Inflammatory macrophage treated with lipopolysaccharide for 1 hour (primary cell): ENCODE measurements at regions not wholly inside any gene's neighbourhood (a gene's known extent, or its start where the extent isn't known, plus 50 kb on each side); places are given as distances from the start of the nearest gene placed in this dataset.
"Not testable (repeated sequence)": the region's sequence is repeated elsewhere in the genome, so short reads cannot be mapped to it uniquely, and the experiment has no call there.

Experiments used
- DNase-seq, 2 donors: peaks; one replicate each; pipeline ENCODE4 v3.0.0-alpha.2; 2020 to 2022

DNA sequence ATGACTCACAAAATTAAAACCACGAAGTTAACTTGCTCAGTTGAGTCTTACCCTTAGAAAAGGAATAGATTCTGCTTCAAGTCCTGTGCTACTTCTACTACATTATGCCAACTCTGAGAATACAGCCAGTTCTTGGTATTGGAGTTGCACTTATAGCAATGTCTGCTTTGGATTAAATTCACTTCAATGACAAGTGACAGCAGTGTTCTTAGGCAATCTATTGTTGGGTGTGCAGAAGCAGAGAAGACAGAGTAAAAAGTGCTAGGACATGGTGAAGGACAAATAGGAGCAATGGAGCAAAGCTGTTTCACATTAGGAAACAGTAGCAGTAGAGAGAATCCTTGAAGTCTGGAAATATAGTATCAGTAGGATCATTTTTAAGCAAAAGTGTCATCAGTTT is 713.1 kb downstream of the SI start:
- DNase-seq = no peak

DNA sequence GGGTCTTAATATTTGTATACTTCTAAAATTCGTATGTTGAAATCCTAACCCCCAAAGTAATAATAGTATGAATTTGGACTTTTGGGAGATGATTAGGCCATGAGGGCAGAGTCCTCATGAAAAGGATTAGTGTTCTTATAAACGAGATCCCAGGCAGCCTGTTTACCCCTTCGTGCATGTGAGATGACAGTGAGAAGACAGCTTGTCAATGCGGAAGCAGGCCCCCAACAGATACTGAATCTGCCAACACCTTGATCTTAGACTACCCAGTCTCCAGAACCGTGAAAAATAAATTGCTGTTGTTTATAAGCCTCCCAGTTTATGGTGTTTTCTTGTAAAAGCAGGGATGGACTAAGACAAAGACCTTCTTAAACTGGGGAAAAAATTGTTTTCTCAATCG is 714.2 kb downstream of the SI start:
- DNase-seq = no peak

DNA sequence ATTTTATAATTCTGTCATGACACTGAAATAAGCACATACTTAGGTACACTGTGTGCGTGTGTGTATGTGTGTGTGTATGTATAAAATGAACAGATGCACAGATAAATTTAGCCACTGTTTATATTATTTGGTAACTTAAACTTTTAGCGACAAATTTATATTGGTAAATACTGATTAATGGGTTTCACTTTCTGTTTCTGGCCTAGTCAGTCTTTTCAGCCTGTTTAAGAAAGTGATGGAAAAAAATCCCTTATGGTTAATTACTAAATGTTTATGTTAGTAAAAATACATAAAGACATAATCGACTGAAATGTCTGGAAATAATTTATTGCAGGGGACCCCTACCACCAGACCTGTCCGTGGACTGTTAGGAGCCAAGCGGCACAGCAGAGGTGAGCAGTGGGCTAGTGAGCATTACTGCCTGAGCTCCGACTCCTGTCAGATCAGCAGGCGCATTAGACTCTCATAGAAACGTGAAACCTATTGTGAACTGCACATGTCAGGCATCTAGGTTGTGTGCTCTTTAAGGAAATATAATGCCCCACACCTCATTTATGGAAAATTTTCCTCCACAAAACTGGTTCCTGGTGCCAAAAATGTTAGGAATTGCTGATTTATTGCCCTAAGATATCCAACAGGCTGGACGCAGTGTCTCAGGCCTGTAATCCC is 717.4 kb downstream of the SI start:
- DNase-seq = no peak

DNA sequence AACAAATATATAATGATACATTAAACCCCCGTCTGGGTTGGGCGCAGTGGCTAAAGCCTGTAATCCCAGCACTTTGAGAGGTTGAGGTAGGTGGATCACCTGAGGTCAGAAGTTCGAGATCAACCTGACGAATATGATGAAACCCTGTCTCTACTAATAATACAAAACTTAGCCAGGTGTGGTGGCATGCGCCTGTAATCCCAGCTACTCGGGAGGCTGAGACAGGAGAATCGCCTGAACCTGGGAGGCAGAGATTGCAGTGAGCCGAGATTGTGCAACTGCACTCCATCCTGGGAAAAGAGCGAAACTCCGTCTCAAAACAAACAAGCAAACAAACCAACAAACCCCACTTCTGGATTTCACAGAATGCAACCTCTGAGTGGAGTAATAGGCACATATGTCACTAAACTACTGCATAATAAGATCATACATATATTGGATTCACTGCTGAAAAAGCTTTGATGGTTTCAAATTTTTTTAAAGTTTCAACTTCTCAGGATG is 718.2 kb downstream of the SI start:
- no peak for DNase-seq

DNA sequence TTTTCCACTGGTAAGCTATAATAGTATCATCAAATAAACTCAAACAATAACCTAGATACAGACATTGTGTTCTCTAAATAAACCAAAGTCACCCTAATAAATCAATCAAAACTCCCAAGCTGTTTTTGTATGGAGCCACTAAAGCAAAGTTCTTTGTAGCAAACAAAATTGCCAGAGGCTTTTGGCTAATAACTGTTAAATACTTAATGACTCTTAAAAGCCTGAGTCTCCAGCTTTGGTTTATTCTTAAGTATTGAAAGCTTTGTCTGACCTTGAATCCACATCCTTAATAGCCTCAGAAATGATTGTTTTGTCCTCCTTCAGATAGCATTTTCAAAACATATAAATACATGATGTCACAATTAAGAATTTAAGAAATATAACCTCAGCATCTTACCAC is 725.3 kb downstream of the SI start:
- no peak for DNase-seq

DNA sequence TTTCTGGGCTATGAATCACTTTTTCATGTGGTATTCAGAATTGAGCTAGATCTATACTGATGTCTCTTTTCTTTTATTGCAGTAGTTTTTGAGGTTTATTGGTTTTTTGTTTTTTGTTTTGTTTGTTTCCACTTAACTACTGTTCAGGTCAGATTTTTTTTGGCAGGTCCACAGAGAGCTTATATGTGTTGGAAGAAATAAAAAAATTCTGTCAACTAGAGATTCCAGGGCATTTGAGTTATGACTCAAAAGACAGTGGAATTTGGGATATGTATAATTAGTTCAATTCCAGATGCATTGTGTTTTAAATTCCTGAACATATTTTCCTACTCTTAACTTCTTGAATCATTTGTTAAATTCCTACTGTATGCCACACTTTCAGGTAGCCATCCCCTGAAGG is 727.2 kb downstream of the SI start:
- no peak for DNase-seq

DNA sequence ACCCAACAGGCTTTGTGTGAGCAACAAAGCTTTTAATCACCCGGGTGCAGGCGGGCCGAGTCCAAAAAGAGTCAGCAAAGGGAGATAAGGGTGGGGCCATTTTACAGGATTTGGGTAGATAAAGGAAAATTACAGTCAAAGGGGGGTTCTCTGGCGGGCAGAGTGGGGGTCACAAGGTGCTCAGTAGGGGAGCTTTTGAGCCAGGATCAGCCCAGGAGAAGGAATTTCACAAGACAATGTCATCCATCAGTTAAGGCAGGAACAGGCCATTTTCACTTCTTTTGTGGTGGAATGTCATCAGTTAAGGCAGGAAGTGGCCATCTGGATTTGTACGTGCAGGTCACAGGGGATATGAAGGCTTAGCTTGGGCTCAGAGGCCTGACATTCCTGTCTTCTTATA is 736.1 kb downstream of the SI start:
- not testable (repeated sequence) for DNase-seq

DNA sequence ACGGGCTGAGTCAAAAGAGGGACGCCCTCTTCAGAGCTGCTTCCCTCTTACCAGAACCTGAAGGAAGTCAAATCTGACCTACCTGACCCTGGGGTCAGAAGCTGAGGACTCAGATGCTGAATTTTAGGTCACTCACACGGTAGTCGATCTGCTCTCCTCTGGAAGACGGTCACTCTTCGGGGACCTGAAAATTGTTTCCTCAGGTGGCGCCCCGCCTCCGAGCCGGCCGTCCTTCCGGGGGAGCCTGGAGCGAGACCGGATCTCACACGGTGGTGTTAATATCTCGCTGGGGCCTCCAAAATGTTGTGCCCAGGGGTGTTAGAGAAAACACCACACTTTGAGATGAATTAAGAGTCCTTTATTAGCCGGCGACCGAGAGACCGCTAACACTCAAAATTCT is 737.2 kb downstream of the SI start:
- DNase-seq = no peak

DNA sequence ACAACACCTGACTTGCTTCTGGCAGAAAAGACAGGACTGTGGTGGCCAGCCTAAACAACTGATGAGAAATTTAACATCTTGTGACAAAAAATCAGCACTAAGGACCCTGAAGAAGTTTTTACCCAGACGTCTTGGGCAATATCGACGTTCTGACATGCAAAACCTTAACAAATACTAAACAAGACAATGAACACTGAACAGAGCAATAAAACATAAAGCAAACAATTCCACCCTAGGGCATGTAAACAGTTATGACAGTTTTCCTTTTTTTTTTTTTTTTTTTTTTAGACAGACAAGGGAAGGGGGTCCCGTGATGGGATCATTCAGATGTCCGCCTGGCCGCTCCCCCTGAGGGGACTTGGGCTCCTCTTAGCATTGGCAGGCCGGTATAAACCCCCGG is 738.0 kb downstream of the SI start:
- no peak for DNase-seq

DNA sequence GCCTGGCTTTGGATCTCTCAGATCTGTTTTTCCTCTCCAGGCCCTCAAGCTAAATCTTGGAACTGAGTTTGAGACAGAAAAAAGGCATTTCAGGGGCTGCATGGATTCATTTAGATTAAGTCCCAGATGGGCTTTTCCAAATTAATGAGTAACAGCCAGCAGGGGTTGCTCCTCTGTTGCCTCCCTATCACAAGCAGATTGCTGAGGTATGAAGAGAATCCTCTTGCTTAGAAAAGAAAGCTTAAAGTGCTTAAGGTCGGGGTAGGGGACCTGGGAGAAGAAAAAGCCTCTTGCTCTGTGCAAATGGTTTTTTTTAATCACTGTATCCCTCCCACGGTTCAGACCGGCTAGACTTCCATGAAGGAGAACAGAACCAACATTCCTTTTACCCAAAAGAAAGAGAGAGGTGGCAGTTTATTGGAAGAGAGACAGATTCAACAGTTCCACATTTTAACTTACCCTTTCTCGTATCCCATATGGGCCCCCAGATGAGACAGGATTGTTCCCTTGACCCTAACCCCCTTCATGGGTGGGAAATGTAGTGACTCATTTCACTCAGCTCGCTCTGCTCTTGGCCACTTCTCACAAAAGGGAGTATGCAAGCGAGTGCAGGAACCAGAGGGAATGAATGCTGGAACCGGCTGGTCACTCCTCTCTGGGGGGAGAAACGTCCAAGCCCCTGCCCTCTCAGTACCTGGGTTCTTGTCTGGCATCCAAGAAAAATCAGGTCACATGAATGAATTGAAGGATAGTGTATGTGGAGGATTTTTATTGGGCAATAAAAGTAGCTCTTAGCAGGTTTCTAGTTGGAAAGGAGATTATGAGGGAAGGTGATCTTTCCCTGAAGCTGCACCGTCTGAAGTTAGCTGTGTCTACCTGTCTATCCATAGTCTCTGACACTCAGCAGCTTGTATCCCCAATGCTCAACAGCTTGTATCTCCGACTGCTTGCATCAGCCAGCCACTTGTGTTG is 745.2 kb downstream of the SI start:
- no peak for DNase-seq

DNA sequence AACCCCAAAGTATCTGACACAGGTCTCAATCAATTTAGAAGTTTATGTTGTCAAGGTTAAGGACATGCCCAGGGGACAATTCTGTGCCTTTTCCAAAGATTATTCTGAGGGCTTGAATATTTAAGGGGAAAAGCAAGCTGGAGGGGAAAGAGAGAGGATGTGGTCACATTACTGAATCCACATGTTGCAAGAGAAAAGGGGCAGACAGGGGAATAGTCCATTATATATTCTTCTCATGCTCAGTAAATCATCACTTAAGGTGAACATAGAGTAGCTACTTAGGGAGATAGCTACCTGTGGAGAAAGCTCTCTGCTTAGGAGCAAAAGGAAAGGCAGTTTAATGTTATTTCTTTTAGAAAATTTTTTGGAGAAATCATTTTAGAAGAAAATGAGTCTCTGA is 751.6 kb downstream of the SI start:
- DNase-seq = no peak

DNA sequence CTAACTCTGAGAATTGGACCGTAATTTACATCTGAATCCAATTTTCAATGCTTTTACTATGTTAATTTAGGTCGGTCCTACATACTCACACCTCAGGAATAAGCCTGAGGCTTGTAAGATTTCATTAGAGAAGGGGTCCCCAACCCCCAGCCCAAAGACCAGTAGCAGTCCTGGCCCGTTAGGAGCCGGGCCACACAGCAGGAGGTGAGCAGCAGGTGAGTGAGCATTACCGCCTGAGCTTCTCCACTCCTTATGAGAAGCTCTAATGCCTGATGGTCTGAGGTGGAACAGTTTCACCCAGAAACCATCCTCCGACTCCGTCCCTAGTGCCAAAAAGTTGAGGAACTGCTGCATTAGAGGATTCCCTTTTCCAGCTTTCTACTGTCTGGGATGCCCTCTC is 757.3 kb downstream of the SI start:
- DNase-seq = no peak

DNA sequence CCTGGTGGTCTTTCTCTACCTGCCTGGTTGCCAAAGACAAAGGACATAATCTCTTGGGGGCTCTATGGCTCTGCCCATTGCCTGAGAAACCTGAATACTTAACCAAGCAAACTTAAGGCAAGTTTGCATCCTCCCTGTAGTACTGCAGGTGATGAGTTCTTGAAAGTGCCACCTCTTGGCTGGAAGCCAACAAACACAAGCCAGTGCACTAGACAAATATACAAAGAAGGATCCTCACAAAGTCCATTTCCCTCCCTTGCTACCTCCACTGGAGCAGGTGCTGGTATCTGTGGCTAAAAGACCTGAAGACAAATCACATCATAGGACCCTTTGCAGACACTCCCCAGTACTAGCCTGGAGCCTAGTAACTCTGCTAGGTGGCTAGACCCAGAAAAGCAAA is 772.3 kb downstream of the SI start:
- DNase-seq = no peak

DNA sequence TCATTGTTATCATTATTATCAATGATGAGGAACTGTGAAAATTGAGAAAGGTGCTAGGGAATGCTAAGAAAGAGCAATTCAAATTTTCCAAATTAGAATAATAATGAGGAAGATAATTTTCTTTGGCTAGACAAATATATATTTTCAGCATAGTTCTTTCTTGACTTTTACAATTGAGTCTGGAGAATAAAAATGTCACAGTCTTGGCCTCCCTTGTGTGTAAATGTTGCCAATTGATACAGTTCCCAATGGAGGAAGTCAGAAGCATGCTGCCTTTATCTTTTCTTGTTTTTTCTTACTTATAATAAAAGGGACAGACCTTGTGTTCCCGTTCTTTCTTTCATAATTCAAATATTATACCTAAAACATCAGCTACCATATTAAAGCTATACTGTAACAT is 774.4 kb downstream of the SI start:
- DNase-seq = no peak

DNA sequence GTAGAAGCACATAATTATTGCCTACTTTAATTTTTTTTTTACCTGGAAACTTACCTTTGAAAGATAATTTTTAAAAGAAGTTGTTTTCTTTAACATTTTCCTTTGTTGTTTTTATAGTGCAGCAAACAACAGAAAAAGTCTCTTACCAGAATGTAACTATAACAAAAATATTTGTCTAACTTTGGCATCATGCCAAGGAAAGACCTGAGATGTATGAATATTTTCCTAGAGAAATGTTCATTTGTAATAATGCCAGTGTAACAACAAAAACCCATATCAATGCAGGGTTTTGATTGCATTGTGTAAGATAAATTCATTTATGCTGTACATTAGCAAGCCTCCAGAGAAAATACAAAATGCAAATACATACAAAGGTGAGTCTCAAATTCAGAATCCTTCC is 775.7 kb downstream of the SI start:
- no peak for DNase-seq

DNA sequence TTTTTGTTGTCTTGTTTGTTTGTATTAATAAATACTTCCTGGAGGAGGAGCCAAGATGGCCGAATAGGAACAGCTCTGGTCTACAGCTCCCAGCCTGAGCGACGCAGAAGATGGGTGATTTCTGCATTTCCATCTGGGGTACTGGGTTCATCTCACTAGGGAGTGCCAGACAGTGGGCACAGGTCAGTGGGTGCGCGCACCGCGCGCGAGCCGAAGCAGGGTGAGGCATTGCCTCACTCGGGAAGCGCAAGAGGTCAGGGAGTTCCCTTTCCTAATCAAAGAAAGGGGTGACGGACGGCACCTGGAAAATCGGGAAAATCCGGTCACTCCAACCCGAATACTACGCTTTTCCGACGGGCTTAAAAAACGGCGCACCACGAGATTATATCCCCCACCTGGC is 786.8 kb downstream of the SI start:
- not testable (repeated sequence) for DNase-seq

DNA sequence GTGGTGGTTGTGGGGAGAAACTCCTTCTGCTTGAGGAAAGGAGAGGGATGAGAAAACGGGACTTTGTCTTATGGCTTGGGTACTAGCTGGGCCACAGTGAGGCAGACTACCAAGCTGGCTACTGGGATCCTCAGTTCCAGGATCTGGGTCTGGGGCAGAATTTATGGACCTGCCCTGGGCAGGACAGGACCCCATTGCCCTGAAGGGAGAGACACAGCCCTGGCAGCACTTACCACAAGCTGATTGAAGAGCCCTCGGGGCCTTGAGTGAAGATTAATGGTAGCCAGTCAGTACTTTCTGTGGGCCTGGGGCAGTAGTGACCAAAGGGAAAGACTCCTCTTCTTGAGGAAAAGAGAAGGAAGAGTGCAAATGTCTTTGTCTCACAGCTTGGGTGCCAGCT is 799.7 kb downstream of the SI start:
- DNase-seq = no peak

DNA sequence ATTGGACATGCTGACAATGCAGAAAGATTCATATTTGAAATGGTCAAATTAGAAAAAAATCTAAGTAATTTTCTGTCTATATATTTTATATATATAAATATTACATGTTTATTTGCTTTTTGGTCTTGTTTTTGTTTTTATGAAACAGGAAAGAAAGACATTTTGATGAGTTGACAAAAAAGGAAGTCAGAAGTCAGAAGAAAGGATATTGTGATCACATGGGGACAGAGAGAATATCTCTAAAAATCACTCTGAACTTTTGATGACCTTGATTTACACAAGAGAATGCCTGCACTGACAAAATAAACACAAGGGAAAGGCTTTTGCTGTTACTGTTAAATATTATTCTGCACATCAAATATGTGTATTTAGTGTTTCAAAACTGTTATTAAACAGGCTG is 811.2 kb downstream of the SI start:
- no peak for DNase-seq

DNA sequence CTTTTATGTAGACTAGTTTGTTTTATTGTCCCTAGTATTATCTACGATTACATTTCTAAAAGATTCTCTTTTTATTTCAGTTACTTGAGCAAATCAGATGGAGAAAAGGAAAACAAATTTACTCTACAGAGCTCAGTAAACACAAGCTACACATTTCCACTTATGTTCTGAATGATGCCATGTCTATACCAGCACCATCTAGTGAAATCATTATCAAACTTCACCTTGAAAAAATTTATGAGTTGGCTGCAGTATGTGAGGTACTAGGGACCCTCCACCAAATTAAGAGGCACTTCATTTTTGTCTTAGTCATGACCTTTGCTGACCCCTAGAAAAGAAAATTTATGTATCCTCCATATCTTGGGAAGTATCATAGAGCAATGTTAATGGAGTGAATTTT is 827.4 kb downstream of the SI start:
- no peak for DNase-seq

DNA sequence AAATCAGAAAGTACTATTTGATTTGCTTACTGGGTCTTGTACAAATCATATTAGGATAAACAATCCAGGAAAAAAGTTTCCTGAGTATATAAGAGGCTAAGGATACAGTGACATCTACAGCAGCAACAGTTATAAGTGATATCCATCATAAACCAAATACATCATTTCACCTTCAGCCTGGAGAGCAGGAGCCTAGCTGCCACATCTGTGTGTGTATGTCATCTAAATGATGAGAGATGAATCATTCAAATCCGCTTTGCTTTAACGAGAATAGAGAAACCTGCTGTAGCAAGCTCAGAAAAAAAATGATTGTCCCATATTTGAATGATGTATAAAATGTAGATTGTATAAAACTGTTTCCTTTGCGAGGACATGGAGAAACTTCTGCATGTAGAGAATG is 841.4 kb downstream of the SI start:
- DNase-seq = no peak

DNA sequence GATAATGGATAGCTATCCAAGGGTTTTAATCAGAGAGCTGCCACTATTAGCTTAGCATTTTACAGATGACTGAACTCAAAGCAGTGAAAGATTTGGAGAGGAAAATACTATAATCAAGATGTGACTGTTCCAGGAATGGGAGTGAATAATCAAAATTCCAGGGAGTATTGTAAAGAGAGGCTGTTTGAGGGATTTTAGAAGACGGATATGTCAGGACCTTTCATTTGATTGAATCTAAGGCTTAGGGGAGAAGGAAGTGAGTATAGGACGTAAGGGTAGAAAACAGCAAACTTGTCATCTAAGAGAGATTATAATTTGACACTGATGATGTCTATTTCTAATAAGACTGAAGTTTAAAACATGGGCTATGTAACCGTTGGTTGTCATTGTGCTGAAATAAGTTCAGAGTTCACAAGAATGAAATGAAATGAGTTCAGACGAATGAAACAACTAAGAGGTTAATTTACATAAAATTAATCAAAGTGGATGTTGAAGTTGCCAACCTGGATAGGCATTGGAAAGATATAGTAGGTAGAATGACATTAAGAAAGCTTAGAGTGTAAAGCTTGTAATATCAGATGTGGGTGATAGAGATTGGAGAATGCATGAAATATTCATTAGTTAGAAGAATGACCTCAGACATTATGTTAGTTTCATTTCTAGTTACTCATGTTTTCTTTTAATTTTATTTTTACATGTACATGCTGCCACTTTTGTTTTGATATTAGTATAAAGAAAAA is 842.8 kb downstream of the SI start:
- DNase-seq = no peak

DNA sequence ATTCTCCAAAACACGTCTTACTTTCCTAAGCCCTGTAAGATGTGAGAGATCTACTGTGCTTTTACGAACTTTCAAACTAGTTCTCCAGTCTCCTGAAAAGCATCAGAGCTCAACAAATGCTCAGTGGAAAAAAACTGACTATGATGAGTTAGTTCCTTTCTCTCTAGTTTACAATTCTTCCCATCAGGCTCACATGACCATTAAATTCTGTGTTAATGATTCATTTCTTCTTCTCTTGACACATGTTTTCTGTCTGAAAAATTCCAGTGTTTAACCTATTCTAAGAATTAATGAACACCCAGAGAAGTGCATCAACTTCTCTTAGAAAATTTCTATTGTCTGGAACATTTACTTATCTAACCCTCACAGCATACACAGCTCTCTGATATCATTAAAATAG is 844.3 kb downstream of the SI start:
- no peak for DNase-seq

DNA sequence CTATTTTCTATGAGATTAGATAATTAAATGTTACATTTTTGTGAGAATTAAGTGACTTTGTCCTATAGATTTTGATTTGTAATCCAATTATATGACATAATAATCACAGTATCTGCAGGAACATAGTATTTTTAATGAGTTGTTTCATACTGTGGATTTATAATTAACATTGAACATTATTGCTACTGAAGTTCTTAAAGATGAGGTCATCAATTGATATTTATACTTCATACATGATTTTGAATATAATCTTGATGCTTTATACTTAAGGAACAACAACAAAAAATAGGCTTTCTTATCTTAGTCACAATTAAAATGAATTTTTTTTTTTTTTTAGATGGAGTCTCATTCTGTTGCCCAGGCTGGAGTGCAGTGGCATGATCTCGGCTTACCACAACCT is 846.6 kb downstream of the SI start:
- DNase-seq = no peak
